Prostate gland (tissue), 2 donors: ENCODE measurements at regions not wholly inside any gene's neighbourhood (a gene's known extent, or its start where the extent isn't known, plus 50 kb on each side); places are given as distances from the start of the nearest gene placed in this dataset.

Source experiments
- POLR2AphosphoS5 ChIP-seq: sonication (generic); formaldehyde crosslinking; IDR thresholded peaks from one replicate; pipeline ENCODE4 v1.6.1; 2017; ENCODE audit warnings: antibody characterized with exemption
- TF ChIP-seq, protein P1 (sequence below), 4 experiments: fragments of 200-600 bp in 2 of 4; fragments of 450-650 bp in 2 of 4; sonication (generic) in 2 of 4; IDR thresholded peaks; 1 replicate in 3 of 4; 2 replicates in 1 of 4; pipeline ENCODE4 v1.5.1; 2016 to 2019; ENCODE audit warnings: antibody characterized with exemption in 4 of 4, mild to moderate bottlenecking in 2 of 4, moderate library complexity in 2 of 4

DNA sequence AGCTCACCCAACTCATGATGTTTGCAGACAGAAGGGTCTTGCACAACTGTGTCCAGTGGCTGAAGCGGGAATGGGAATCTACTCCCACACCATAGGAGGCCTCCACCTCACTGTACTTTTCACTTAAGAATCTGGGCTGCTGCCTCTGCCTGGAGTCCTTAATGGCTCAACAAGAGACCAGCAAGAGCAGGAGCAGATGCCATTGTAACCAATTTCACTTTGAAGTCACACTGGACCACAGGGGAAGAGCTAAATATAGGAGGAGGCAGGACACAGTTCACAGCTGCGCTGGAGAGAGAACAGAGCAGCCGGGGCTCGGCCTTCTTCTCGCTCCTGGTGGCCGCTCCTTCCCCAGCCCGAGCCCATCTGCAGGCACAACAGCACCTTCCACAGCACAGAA lies 120.4 kb downstream of the SIPA1L2 start:
- no peak for TF ChIP-seq POLR2AphosphoS5
- TF ChIP-seq, protein P1, sequence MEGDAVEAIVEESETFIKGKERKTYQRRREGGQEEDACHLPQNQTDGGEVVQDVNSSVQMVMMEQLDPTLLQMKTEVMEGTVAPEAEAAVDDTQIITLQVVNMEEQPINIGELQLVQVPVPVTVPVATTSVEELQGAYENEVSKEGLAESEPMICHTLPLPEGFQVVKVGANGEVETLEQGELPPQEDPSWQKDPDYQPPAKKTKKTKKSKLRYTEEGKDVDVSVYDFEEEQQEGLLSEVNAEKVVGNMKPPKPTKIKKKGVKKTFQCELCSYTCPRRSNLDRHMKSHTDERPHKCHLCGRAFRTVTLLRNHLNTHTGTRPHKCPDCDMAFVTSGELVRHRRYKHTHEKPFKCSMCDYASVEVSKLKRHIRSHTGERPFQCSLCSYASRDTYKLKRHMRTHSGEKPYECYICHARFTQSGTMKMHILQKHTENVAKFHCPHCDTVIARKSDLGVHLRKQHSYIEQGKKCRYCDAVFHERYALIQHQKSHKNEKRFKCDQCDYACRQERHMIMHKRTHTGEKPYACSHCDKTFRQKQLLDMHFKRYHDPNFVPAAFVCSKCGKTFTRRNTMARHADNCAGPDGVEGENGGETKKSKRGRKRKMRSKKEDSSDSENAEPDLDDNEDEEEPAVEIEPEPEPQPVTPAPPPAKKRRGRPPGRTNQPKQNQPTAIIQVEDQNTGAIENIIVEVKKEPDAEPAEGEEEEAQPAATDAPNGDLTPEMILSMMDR (IDR thresholded peaks at IDR 0.05): no peak
